NCI-H526 (cell line): ENCODE measurements at regions not wholly inside any gene's neighbourhood (a gene's known extent, or its start where the extent isn't known, plus 50 kb on each side); places are given as distances from the start of the nearest gene placed in this dataset.

Experiments
- DNase-seq, 2 experiments: peaks; one replicate each; lab custom pipeline; 2025; lab: John Stamatoyannopoulos, UW

GRCh38 chr1:177341773-177342172, 171.0 kb downstream of the BRINP2 start:
- peak in 1 of 2 experiments; percentile 15 for DNase-seq

- peak; percentile 95 to 96 for DNase-seq
These were observed 169.9 kb downstream of the BRINP2 start for GRCh38 chr1:177340601-177341067.

- DNase-seq: no peak
These were observed 167.6 kb downstream of the BRINP2 start for GRCh38 chr1:177338376-177338775.

GRCh38 chr1:177334903-177335302, 164.1 kb downstream of the BRINP2 start:
- DNase-seq: peak in 1 of 2 experiments; percentile 25

- DNase-seq: peak; percentile 31 to 51
These were observed 163.3 kb downstream of the BRINP2 start for GRCh38 chr1:177333936-177334595.
